Small intestine (tissue), 7 donors: ENCODE measurements at regions not wholly inside any gene's neighbourhood (a gene's known extent, or its start where the extent isn't known, plus 50 kb on each side); places are given as distances from the start of the nearest gene placed in this dataset.

ENCODE experiments used
- DNase-seq, 2 donors: peaks; one replicate each; pipeline versions ENCODE4 v3.0.0 to v3.0.0-alpha.2; 2013
- FAIRE-seq: peaks from 2 replicates; lab custom pipeline; 2012; peaks lifted over from hg19 to GRCh38; lab: Jason Lieb, UNC
- H3K27ac ChIP-seq, 3 donors: one replicate each; pipeline ENCODE4 v1.5.1; 2013; ENCODE audit warnings: low read length in 2 of 3, mild to moderate bottlenecking in 2 of 3, control low read depth in 1 of 3, inconsistent platforms in 1 of 3, low read depth in 1 of 3, moderate library complexity in 1 of 3
- H3K27me3 ChIP-seq, 3 donors: one replicate each; pipeline ENCODE4 v1.6.1; 2013; ENCODE audit warnings: low read length in 3 of 3, inconsistent platforms in 1 of 3; ENCODE audit not compliant: control insufficient read depth in 3 of 3, insufficient read depth in 3 of 3
- H3K36me3 ChIP-seq, 3 donors: one replicate each; pipeline ENCODE4 v1.6.1; 2013; ENCODE audit warnings: low read length in 3 of 3, inconsistent platforms in 1 of 3, low read depth in 1 of 3, mild to moderate bottlenecking in 1 of 3, moderate library complexity in 1 of 3; ENCODE audit not compliant: control insufficient read depth in 3 of 3, insufficient read depth in 2 of 3
- H3K4me1 ChIP-seq, 3 donors: one replicate each; pipeline ENCODE4 v1.6.1; 2013; ENCODE audit warnings: low read length in 2 of 3, inconsistent platforms in 1 of 3, low read depth in 1 of 3, mild to moderate bottlenecking in 1 of 3, moderate library complexity in 1 of 3; ENCODE audit not compliant: control insufficient read depth in 3 of 3, insufficient read depth in 2 of 3
- H3K4me3 ChIP-seq, 3 donors: one replicate each; pipeline ENCODE4 v1.5.1; 2013; ENCODE audit warnings: low read length in 3 of 3, control low read depth in 1 of 3, inconsistent platforms in 1 of 3, low read depth in 1 of 3, mild to moderate bottlenecking in 1 of 3, moderate library complexity in 1 of 3
- H3K9me3 ChIP-seq, 2 donors: one replicate each; pipeline ENCODE4 v1.6.1; 2013; ENCODE audit warnings: low read depth in 1 of 2, low read length in 1 of 2; ENCODE audit not compliant: control insufficient read depth in 2 of 2, insufficient read depth in 1 of 2
- WGBS, 3 donors: extraction: QIAGEN DNeasy Blood & Tissue Kit; methylation state at CpG; one replicate each; pipeline ENCODE4 v1.1.7; 2013; 5-methylcytosine and 5-hydroxymethylcytosine counted together
- donor health status: healthy with polysubstance abuse.
- donor health status: control.
- donor health status: control.
- donor health status: Bipolar disorder and iron deficiency.
- donor health status: healthy.

DNA sequence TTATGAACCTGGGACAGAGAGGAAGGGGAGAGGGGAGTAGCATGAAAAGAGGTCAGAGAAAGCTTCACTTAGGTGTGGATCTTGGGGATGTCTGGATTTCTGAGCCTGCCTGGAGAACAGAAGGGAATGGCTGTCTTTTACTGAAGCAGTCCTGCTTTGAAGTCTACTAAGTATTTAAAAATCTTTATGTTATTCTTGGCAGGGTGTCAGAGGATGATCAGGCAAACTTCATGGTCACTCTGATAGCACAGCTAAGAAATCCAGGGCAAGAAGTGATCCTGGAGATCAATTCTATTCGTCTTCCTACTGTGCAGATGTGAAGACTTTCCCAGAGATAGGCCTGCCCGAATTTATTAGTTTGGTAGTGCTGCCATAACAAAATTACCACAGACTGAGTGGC is 464.4 kb upstream of the BOD1L1 start:
- DNase-seq = no peak
- H3K36me3 ChIP-seq = no peaks in the 10 kb centered on the region
- no peak overlapping the region for H3K4me3 ChIP-seq
- peaks cover 1 to 5% of the 10 kb centered on the region in 2 donors for H3K9me3 ChIP-seq
- no peaks in the 10 kb centered on the region for H3K27me3 ChIP-seq
- H3K27ac ChIP-seq = no peak overlapping the region
- no peak for FAIRE-seq
- no peaks in the 10 kb centered on the region for H3K4me1 ChIP-seq
- 70 to 76% (median 71%) methylated on average over 2 of the region's 2 CpGs for WGBS, 3 donors

- Histone ChIP-seq H3K9me3 (peaks cover 1 to 5% of the 10 kb centered on the region in 2 donors), H3K4me3 (no peak overlapping the region), H3K27ac (no peak overlapping the region), H3K27me3 (no peaks in the 10 kb centered on the region), H3K4me1 (no peaks in the 10 kb centered on the region), H3K36me3 (no peaks in the 10 kb centered on the region)
- FAIRE-seq (no peak), DNase-seq (no peak)
- WGBS, 3 donors = 74 to 86% (median 83%) methylated on average over 3 of the region's 3 CpGs
Measured at GRCh38 chr4:14092741-14093140, 465.2 kb upstream of the BOD1L1 start.

GRCh38 chr4:14095831-14096230 is 468.3 kb upstream of the BOD1L1 start:
- WGBS, 3 donors = 89 to 100% (median 96%) methylated on average over 1 of the region's 1 CpG
- DNase-seq = no peak
- H3K27ac ChIP-seq = no peak overlapping the region
- H3K36me3 ChIP-seq = no peaks in the 10 kb centered on the region
- FAIRE-seq = no peak
- no peaks in the 10 kb centered on the region for H3K27me3 ChIP-seq
- peaks cover 0 to 5% of the 10 kb centered on the region in 2 donors for H3K9me3 ChIP-seq
- no peak overlapping the region for H3K4me3 ChIP-seq
- no peaks in the 10 kb centered on the region for H3K4me1 ChIP-seq

DNA sequence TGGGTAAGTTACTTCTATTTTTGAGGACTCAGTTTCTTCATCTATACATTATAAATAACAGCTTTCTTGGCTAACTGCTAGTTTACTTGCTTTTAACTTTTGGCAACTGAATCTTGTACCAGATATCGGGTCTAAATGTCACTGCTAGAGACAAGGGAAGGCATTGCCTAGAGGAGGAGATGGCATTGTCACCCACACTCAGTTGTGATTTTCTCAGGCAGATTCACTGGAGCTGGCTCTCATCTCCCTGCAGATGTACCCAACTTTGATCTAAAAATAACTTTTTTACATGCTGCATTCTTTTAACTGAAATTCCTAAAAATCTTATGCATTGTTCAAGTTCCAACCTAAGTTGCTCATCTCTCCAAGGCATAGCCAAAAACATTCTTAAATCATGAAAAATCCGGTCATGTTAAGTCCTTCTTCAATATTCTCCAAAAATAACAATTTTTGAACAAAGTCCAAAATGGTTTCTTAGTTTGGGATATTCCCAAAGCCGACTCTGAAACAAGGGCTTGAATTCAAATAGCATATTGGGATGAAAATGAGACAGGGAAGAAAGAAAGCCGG is 469.0 kb upstream of the BOD1L1 start:
- no peaks in the 10 kb centered on the region for H3K36me3 ChIP-seq
- DNase-seq = no peak
- no peak overlapping the region for H3K27ac ChIP-seq
- WGBS, 3 donors = 82 to 91% (median 86%) methylated on average over 4 of the region's 4 CpGs
- no peak for FAIRE-seq
- H3K27me3 ChIP-seq = no peaks in the 10 kb centered on the region
- no peak overlapping the region for H3K4me3 ChIP-seq
- H3K9me3 ChIP-seq = peaks cover 0 to 2% of the 10 kb centered on the region in 2 donors
- H3K4me1 ChIP-seq = no peaks in the 10 kb centered on the region

DNA sequence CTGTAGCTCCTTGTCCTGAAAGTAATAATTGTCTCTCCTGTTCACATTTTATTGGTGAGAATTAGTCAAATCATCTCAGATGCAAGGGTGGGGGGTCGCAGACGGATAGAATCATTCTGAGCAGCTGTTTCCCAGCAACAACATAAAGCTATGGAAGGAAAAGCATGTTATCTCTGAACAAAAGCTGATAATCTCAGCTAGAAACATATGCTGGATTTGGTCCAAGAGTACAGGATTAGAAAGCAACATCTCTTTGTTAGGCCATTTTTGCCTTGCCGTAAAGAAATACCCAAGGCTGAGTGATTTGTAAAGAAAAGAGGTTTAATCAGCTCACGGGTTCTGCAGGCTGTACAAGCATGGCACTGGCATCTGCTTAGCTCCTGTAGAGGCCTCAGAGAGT is 472.8 kb upstream of the BOD1L1 start:
- DNase-seq (no peak), FAIRE-seq (no peak)
- H3K27ac ChIP-seq = no peak overlapping the region
- H3K9me3 ChIP-seq = no peaks in the 10 kb centered on the region
- WGBS, 3 donors = 36 to 65% (median 49%) methylated on average over 4 of the region's 4 CpGs
- H3K27me3 ChIP-seq = no peaks in the 10 kb centered on the region
- H3K4me3 ChIP-seq = no peak overlapping the region
- no peaks in the 10 kb centered on the region for H3K36me3 ChIP-seq
- H3K4me1 ChIP-seq = no peaks in the 10 kb centered on the region

DNA sequence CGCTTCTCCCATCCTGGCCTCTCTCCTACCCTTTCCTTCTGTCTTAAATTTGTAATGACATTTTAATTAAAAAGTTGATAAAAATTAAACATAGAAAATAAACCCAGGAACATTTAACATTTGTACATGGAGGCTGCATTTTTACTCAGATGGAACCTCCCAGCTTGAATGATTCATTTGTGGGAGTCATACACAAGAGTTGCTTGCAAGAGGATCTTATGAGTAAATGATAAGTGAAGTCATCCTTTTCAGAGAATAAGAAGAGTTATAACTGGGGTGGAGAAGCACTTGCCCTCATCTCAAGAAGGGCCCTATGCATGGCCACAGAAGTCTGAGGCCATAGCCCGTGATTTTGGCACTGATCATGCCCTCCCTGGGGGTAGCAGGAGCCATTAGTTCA is 482.9 kb upstream of the BOD1L1 start:
- 77 to 87% (median 78%) methylated on average over 2 of the region's 2 CpGs for WGBS, 3 donors
- DNase-seq (no peak), FAIRE-seq (no peak)
- H3K4me1 ChIP-seq = no peaks in the 10 kb centered on the region
- H3K4me3 ChIP-seq = no peak overlapping the region
- no peak overlapping the region for H3K27ac ChIP-seq
- no peaks in the 10 kb centered on the region for H3K27me3 ChIP-seq
- no peaks in the 10 kb centered on the region for H3K9me3 ChIP-seq
- H3K36me3 ChIP-seq = no peaks in the 10 kb centered on the region

DNA sequence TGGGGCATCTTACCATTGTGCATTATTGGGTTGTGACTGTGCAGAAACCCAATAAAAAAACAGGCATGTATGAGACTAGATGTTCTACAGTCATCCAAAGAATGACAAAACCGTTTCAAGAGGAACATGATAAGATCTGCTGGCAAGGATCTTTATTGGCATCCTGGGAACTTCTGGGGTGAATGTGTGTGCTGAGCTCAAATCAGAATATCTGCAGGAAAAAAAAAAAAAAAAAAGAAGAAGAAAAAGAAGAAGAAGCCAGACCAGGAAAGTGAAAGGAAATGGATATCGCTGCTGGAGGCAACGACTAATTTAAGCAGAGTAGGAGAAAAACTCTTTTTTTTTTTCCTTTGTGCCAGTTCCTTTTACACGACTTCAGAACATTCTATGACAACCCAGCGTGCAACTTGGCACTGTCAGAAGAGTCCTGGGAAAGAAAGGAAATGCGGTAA is 484.2 kb upstream of the BOD1L1 start:
- no peaks in the 10 kb centered on the region for H3K4me1 ChIP-seq
- WGBS, 3 donors = 46 to 64% (median 52%) methylated on average over 6 of the region's 6 CpGs
- FAIRE-seq (no peak), DNase-seq (no peak)
- no peak overlapping the region for H3K4me3 ChIP-seq
- no peaks in the 10 kb centered on the region for H3K36me3 ChIP-seq
- H3K27ac ChIP-seq = no peak overlapping the region
- H3K9me3 ChIP-seq = no peaks in the 10 kb centered on the region
- H3K27me3 ChIP-seq = no peaks in the 10 kb centered on the region

GRCh38 chr4:14115106-14115505 is 487.6 kb upstream of the BOD1L1 start:
- DNase-seq (no peak), FAIRE-seq (no peak)
- H3K4me1 ChIP-seq = no peaks in the 10 kb centered on the region
- H3K4me3 ChIP-seq = no peak overlapping the region
- H3K36me3 ChIP-seq = no peaks in the 10 kb centered on the region
- no peaks in the 10 kb centered on the region for H3K27me3 ChIP-seq
- WGBS, 3 donors = 82 to 100% (median 95%) methylated on average over 1 of the region's 1 CpG
- H3K27ac ChIP-seq = no peak overlapping the region
- no peaks in the 10 kb centered on the region for H3K9me3 ChIP-seq
